Muscle layer of colon (tissue), 2 donors: ENCODE measurements at regions not wholly inside any gene's neighbourhood (a gene's known extent, or its start where the extent isn't known, plus 50 kb on each side); places are given as distances from the start of the nearest gene placed in this dataset.

ENCODE experiments used
- H3K27ac ChIP-seq: one replicate; pipeline ENCODE4 v1.7.0; 2013; ENCODE audit warnings: low read depth, mild to moderate bottlenecking, low read length, moderate library complexity
- H3K27me3 ChIP-seq, 2 donors: one replicate each; pipeline ENCODE4 v1.7.0; 2013; ENCODE audit warnings: low read length in 2 of 2, mild to moderate bottlenecking in 2 of 2; ENCODE audit not compliant: insufficient read depth in 2 of 2, control insufficient read depth in 1 of 2
- H3K36me3 ChIP-seq: one replicate; pipeline ENCODE4 v1.7.0; 2013; ENCODE audit warnings: mild to moderate bottlenecking, low read length; ENCODE audit not compliant: insufficient read depth
- H3K4me1 ChIP-seq: one replicate; pipeline ENCODE4 v1.7.0; 2013; ENCODE audit warnings: mild to moderate bottlenecking, low read length; ENCODE audit not compliant: insufficient read depth
- H3K4me3 ChIP-seq, 2 donors: one replicate each; pipeline ENCODE4 v1.7.0; 2013; ENCODE audit warnings: low read length in 2 of 2, low read depth in 1 of 2, mild to moderate bottlenecking in 1 of 2, moderate library complexity in 1 of 2
- H3K9ac ChIP-seq: one replicate; pipeline ENCODE4 v1.7.0; 2013; ENCODE audit warnings: low read length
- H3K9me3 ChIP-seq: one replicate; pipeline ENCODE4 v1.7.0; 2013; ENCODE audit warnings: mild to moderate bottlenecking, low read length
- donor health status: abdominal sarcoma.
- donor health status: Adenocarcinoma of cecum.

DNA sequence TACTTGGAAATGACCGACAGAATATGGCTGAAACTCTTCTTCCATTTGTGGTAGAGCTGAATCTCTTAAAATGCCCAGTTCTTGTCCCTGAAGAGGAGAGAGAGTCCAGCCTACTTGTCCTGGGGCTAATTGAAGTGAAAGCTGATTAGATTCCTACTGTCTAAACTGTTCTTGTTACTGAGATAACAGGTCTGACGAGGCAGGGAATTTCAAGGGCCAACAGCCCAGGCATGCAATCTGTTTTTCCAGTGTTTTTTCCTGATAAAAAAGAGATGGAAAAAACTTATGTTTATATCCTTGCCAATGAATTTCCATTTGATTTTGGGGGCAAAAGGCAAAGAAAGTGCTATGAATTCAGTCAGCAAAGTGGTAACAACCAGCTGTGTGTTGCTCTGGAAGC is 195.5 kb downstream of the ETS1 start:
- H3K36me3 ChIP-seq: no peaks in the 10 kb centered on the region
- H3K9me3 ChIP-seq: no peaks in the 10 kb centered on the region
- H3K27me3 ChIP-seq: no peaks in the 10 kb centered on the region
- no peak overlapping the region for H3K4me3 ChIP-seq
- no peak overlapping the region for H3K27ac ChIP-seq
- H3K9ac ChIP-seq: no peak overlapping the region
- peaks cover 11% of the 10 kb centered on the region for H3K4me1 ChIP-seq

DNA sequence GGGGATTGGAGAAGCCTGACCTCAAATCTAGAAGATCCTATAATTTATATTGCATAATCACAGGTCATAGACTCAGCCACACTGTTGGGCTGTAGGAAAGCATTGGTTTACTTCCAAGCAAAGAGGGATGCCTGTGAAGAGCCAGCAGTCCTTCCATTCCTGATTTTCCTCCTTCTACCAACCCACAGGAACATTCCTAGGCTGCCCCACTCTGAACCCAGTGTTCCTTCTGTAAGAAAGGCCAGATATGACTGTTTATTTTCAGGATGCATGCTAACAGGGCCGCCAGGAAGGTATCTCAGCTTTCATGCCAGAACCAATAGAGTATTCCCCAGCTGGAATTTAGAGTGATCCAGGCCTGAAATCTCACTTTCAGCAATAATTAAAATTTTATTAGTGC is 197.1 kb downstream of the ETS1 start:
- Histone ChIP-seq H3K27ac (peak overlapping the region; percentile 25), H3K9ac (no peak overlapping the region), H3K27me3 (no peaks in the 10 kb centered on the region), H3K36me3 (no peaks in the 10 kb centered on the region), H3K4me3 (no peak overlapping the region), H3K9me3 (no peaks in the 10 kb centered on the region), H3K4me1 (peaks cover 11% of the 10 kb centered on the region)

DNA sequence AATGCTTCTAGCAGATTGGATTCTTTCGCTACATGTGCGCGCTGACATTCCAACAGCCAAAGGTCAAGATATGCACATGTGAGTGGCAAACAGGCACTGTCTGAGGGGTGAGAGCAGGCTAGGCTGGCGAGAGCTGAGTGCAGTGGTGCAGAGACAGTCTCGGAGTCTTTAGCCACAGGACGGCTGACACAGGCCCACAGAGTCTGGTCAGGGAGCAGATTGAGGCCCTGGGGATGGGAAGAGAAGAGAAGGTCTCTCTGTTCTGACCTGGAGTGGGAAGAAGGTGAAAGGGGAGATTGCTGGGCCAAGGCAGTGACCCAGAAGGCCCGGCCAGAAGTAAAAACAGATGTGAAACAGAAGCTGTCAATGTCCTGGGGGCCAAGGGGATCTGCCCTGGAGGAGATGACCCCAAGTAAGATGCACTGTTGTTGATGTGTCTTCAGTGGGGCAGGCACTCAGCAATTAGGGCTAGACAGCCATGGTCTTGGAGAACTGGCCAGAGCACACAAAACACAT is 197.8 kb downstream of the ETS1 start:
- H3K27ac ChIP-seq: no peak overlapping the region
- H3K27me3 ChIP-seq: no peaks in the 10 kb centered on the region
- no peak overlapping the region for H3K9ac ChIP-seq
- no peak overlapping the region for H3K4me3 ChIP-seq
- no peaks in the 10 kb centered on the region for H3K36me3 ChIP-seq
- no peaks in the 10 kb centered on the region for H3K9me3 ChIP-seq
- peaks cover 6% of the 10 kb centered on the region for H3K4me1 ChIP-seq

DNA sequence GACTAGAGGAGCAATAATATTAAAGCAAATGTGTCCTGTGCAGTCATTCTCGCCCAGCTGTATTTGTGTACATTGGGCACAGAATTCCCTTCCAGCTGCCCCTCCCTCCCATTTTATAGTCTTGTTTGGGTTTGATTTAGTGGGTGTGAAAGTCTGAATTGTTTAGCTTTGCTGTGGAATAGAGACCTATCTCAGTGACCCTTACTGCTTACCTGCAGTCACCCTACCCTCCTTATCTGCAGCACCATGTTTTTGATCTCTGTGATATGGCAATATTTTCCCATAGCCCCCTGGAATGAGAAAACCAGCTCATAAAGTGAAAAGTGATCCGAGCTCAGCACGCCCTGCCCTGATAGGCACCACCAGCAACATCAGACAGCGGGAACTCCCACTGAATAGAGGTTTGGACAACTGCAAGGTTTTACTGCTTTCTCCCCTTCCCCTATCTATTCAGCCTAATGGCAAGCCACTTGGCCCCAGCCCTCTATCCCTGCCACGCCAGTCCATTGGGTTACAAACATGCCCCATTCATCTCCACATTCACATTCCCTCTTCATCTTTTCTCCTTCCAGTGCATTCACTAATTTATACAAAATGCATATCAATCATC is 199.0 kb downstream of the ETS1 start:
- no peak overlapping the region for H3K4me3 ChIP-seq
- no peaks in the 10 kb centered on the region for H3K27me3 ChIP-seq
- H3K9me3 ChIP-seq: no peaks in the 10 kb centered on the region
- no peak overlapping the region for H3K9ac ChIP-seq
- H3K4me1 ChIP-seq: no peaks in the 10 kb centered on the region
- no peaks in the 10 kb centered on the region for H3K36me3 ChIP-seq
- no peak overlapping the region for H3K27ac ChIP-seq

- H3K4me3 ChIP-seq: no peak overlapping the region
- H3K4me1 ChIP-seq: no peaks in the 10 kb centered on the region
- no peaks in the 10 kb centered on the region for H3K9me3 ChIP-seq
- no peaks in the 10 kb centered on the region for H3K36me3 ChIP-seq
- H3K9ac ChIP-seq: no peak overlapping the region
- no peaks in the 10 kb centered on the region for H3K27me3 ChIP-seq
- no peak overlapping the region for H3K27ac ChIP-seq
These were observed 207.5 kb downstream of the ETS1 start for GRCh38 chr11:128379587-128380580.

DNA sequence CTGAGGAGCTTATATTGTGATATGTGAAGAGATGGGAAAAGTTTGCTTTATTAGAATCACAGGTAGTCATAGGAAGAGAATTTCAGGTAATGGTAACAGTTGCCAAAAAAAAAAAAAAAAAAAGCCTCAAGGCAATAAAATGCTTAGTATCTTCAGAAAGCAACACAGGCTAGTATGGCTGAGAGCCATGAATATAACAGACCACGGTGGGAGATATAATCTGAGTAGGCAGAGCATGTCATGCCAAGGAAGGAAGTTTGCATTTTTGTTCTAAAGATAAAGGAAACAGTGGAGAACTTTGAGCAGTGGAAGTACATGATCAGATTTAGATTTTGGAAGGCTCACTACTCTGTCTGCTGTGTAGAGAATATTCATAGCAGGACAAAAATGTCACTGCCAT is 211.4 kb downstream of the ETS1 start:
- Histone ChIP-seq H3K27ac (no peak overlapping the region), H3K27me3 (no peaks in the 10 kb centered on the region), H3K4me3 (no peak overlapping the region), H3K9ac (no peak overlapping the region), H3K9me3 (no peaks in the 10 kb centered on the region), H3K4me1 (no peaks in the 10 kb centered on the region), H3K36me3 (no peaks in the 10 kb centered on the region)

DNA sequence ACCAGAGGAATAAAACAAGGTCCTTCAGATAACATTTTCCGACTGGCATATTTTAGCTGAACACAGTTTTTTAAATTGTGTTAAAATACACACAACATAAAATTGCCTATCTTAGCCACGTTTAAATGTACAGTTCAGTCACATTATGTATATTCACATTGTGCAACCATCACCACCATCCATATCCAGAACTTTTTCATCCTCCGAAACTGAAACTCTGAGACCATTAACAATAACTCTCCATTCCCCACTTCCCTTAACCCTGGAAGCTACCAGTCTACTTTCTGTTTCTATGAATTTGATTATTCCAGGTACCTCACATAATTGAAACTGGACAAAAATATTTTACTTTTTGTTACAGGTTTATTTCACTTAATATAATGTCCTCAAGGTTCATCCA is 213.3 kb downstream of the ETS1 start:
- Histone ChIP-seq H3K27ac (no peak overlapping the region), H3K9ac (no peak overlapping the region), H3K4me1 (no peaks in the 10 kb centered on the region), H3K27me3 (no peaks in the 10 kb centered on the region), H3K9me3 (no peaks in the 10 kb centered on the region), H3K4me3 (no peak overlapping the region), H3K36me3 (no peaks in the 10 kb centered on the region)

- no peak overlapping the region for H3K27ac ChIP-seq
- H3K27me3 ChIP-seq: no peaks in the 10 kb centered on the region
- no peaks in the 10 kb centered on the region for H3K4me1 ChIP-seq
- no peaks in the 10 kb centered on the region for H3K36me3 ChIP-seq
- H3K9me3 ChIP-seq: no peaks in the 10 kb centered on the region
- no peak overlapping the region for H3K4me3 ChIP-seq
- no peak overlapping the region for H3K9ac ChIP-seq
These were observed 214.4 kb downstream of the ETS1 start for GRCh38 chr11:128372977-128373376.

GRCh38 chr11:128367573-128367972 is 219.8 kb downstream of the ETS1 start:
- Histone ChIP-seq H3K27me3 (no peaks in the 10 kb centered on the region), H3K27ac (no peak overlapping the region), H3K4me1 (no peaks in the 10 kb centered on the region), H3K4me3 (no peak overlapping the region), H3K9me3 (no peaks in the 10 kb centered on the region), H3K9ac (no peak overlapping the region), H3K36me3 (no peaks in the 10 kb centered on the region)

- Histone ChIP-seq H3K27me3 (no peaks in the 10 kb centered on the region), H3K9me3 (no peaks in the 10 kb centered on the region), H3K9ac (no peak overlapping the region), H3K4me1 (peaks cover 5% of the 10 kb centered on the region), H3K4me3 (no peak overlapping the region), H3K27ac (no peak overlapping the region), H3K36me3 (no peaks in the 10 kb centered on the region)
These were observed 222.3 kb downstream of the ETS1 start for GRCh38 chr11:128365044-128365443.

GRCh38 chr11:128361451-128362020 is 225.8 kb downstream of the ETS1 start:
- no peak overlapping the region for H3K4me3 ChIP-seq
- peaks cover 5% of the 10 kb centered on the region for H3K4me1 ChIP-seq
- no peaks in the 10 kb centered on the region for H3K27me3 ChIP-seq
- no peaks in the 10 kb centered on the region for H3K9me3 ChIP-seq
- no peak overlapping the region for H3K27ac ChIP-seq
- H3K36me3 ChIP-seq: no peaks in the 10 kb centered on the region
- no peak overlapping the region for H3K9ac ChIP-seq
